NCI-H446 treated with DMSO at 0.1 percent for 48 hours (cell line): ENCODE measurements at regions not wholly inside any gene's neighbourhood (a gene's known extent, or its start where the extent isn't known, plus 50 kb on each side); places are given as distances from the start of the nearest gene placed in this dataset.

ENCODE experiments used
- DNase-seq: peaks from one replicate; lab custom pipeline; 2025; lab: John Stamatoyannopoulos, UW

- no peak for DNase-seq
Observed at GRCh38 chr4:85393201-85393600, 81.7 kb upstream of the ARHGAP24 start.

GRCh38 chr4:85398276-85398675, 76.7 kb upstream of the ARHGAP24 start:
- DNase-seq = no peak

- no peak for DNase-seq
Observed at GRCh38 chr4:85399270-85399669, 75.7 kb upstream of the ARHGAP24 start.

- no peak for DNase-seq
Observed at GRCh38 chr4:85402371-85402770, 72.6 kb upstream of the ARHGAP24 start.

- DNase-seq = no peak
Observed at GRCh38 chr4:85406185-85406584, 68.8 kb upstream of the ARHGAP24 start.

- DNase-seq = no peak
Observed at GRCh38 chr4:85407546-85407945, 67.4 kb upstream of the ARHGAP24 start.

GRCh38 chr4:85408301-85408700, 66.6 kb upstream of the ARHGAP24 start:
- DNase-seq = no peak

GRCh38 chr4:85409251-85409650, 65.7 kb upstream of the ARHGAP24 start:
- DNase-seq = no peak

GRCh38 chr4:85411386-85411785, 63.6 kb upstream of the ARHGAP24 start:
- no peak for DNase-seq

GRCh38 chr4:85414972-85415371, 60.0 kb upstream of the ARHGAP24 start:
- no peak for DNase-seq

- DNase-seq = no peak
Observed at GRCh38 chr4:85416094-85416493, 58.9 kb upstream of the ARHGAP24 start.

GRCh38 chr4:85419103-85419502, 55.8 kb upstream of the ARHGAP24 start:
- no peak for DNase-seq

- no peak for DNase-seq
Observed at GRCh38 chr4:85420831-85421230, 54.1 kb upstream of the ARHGAP24 start.

GRCh38 chr4:85423431-85423830, 51.5 kb upstream of the ARHGAP24 start:
- DNase-seq = no peak
